GM12865 (cell line): ENCODE measurements at regions not wholly inside any gene's neighbourhood (a gene's known extent, or its start where the extent isn't known, plus 50 kb on each side); places are given as distances from the start of the nearest gene placed in this dataset.

Source experiments
- DNase-seq: peaks from one replicate; pipeline ENCODE4 v3.0.0; 2010; ENCODE audit warnings: low read depth
- H3K4me3 ChIP-seq: 2 replicates; pipeline ENCODE4 v1.5.1; 2011; ENCODE audit warnings: mild to moderate bottlenecking, low read depth, low read length, control low read depth
- CTCF ChIP-seq: IDR thresholded peaks from 2 replicates; pipeline ENCODE4 v1.5.1; 2011; ENCODE audit warnings: low read length, control low read depth, low read depth, inconsistent platforms; ENCODE audit not compliant: insufficient read depth; ENCODE audit errors: missing control alignments

- no peak for TF ChIP-seq CTCF
- DNase-seq, result no peak
- no peak overlapping the region for H3K4me3 ChIP-seq
These were observed 65.1 kb upstream of the GPR45 start for GRCh38 chr2:105176429-105176828.

GRCh38 chr2:105177008-105177407, 64.5 kb upstream of the GPR45 start:
- no peak for DNase-seq
- no peak overlapping the region for H3K4me3 ChIP-seq
- no peak for TF ChIP-seq CTCF

- no peak for DNase-seq
- no peak for TF ChIP-seq CTCF
- H3K4me3 ChIP-seq, result no peak overlapping the region
These were observed 63.8 kb upstream of the GPR45 start for GRCh38 chr2:105177536-105178254.

- peak; percentile 10 for DNase-seq
- peak; percentile 19 for TF ChIP-seq CTCF
These were observed 61.8 kb upstream of the GPR45 start for GRCh38 chr2:105179469-105180372.

GRCh38 chr2:105180491-105180972, 61.0 kb upstream of the GPR45 start:
- no peak overlapping the region for H3K4me3 ChIP-seq
- TF ChIP-seq CTCF, result no peak
- no peak for DNase-seq

More at GRCh38 chr2:105179469-105180372, 61.8 kb upstream of the GPR45 start:
- H3K4me3 ChIP-seq, result no peak overlapping the region

GRCh38 chr2:105181282-105181681, 60.3 kb upstream of the GPR45 start:
- no peak for TF ChIP-seq CTCF
- no peak for DNase-seq
- H3K4me3 ChIP-seq, result no peak overlapping the region
